ENCODE measurements at regions not wholly inside any gene's neighbourhood (a gene's known extent, or its start where the extent isn't known, plus 50 kb on each side); places are given as distances from the start of the nearest gene placed in this dataset.
"Not testable (repeated sequence)": the region's sequence is repeated elsewhere in the genome, so short reads cannot be mapped to it uniquely, and the experiment has no call there.

DNA sequence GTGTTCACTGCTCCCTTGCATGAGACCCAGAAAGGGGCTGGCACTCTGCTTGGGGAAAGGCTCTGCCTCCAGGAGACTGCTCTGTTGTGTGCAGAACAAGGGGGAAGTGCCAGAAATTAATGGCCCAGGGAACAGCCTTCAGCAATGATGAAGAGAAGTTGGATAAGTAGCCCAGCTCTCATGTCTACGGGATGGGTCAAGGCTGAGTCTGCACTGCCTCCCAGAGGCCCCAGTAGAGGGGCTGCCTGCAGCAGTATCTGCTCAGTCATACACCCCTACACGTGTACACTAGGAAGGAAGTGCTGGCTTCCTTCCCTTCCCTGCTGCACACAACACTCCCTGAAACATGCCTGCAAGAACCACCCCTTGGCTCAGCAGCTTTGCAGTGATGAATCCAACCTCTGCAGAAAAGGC lies 54.6 kb upstream of the URI1 start:
- no peak for DNase-seq
- peaks cover 0 to 6% (median 0%) of the 10 kb centered on the region in 12 donors for H3K4me1 ChIP-seq
- TF ChIP-seq, protein P1, sequence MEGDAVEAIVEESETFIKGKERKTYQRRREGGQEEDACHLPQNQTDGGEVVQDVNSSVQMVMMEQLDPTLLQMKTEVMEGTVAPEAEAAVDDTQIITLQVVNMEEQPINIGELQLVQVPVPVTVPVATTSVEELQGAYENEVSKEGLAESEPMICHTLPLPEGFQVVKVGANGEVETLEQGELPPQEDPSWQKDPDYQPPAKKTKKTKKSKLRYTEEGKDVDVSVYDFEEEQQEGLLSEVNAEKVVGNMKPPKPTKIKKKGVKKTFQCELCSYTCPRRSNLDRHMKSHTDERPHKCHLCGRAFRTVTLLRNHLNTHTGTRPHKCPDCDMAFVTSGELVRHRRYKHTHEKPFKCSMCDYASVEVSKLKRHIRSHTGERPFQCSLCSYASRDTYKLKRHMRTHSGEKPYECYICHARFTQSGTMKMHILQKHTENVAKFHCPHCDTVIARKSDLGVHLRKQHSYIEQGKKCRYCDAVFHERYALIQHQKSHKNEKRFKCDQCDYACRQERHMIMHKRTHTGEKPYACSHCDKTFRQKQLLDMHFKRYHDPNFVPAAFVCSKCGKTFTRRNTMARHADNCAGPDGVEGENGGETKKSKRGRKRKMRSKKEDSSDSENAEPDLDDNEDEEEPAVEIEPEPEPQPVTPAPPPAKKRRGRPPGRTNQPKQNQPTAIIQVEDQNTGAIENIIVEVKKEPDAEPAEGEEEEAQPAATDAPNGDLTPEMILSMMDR (IDR thresholded peaks at IDR 0.05) = peak in 1 of 12 donors; percentile 20
- TF ChIP-seq POLR2A (IDR thresholded peaks at IDR 0.05) = no peak
- no peak overlapping the region for H3K4me3 ChIP-seq
- intact Hi-C loops (cut with DNase I) = no loop called here
- H3K27ac ChIP-seq = no peak overlapping the region
- H3K9me3 ChIP-seq = no peaks in the 10 kb centered on the region
- peaks cover 0 to 5% (median 0%) of the 10 kb centered on the region in 9 donors for H3K27me3 ChIP-seq
- H3K36me3 ChIP-seq = no peaks in the 10 kb centered on the region
- peak in 3 of 4 donors; percentile 29 to 88 (median 68) for ATAC-seq
- WGBS, 4 donors = 0 to 14% (median 9%) methylated on average over 1 to 2 of the region's 2 CpGs

DNA sequence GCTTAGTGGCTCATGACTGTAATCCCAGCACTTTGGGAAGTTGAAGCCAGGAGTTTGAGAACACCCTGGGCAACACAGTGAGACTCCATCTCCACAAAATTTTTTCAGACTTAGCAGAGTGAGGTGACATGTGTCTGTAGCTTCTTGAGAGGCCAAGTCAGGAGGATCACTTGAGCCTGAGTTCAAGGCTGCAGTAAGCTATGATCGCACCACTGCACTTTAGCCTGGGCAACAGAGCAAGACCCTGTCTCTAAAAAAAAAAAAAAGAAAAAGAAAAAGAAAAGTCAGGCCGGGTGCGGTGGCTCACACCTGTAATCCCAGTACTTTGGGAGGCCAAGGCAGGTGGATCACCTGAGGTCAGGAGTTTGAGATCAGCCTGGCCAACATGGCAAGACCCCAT lies 54.0 kb upstream of the URI1 start:
- 95 to 97% (median 97%) methylated on average over 3 of the region's 3 CpGs for WGBS, 4 donors
- H3K9me3 ChIP-seq; H3K4me3 ChIP-seq; H3K4me1 ChIP-seq; H3K27ac ChIP-seq; H3K36me3 ChIP-seq; ATAC-seq; H3K27me3 ChIP-seq; intact Hi-C loops (cut with DNase I); DNase-seq: not testable (repeated sequence)

DNA sequence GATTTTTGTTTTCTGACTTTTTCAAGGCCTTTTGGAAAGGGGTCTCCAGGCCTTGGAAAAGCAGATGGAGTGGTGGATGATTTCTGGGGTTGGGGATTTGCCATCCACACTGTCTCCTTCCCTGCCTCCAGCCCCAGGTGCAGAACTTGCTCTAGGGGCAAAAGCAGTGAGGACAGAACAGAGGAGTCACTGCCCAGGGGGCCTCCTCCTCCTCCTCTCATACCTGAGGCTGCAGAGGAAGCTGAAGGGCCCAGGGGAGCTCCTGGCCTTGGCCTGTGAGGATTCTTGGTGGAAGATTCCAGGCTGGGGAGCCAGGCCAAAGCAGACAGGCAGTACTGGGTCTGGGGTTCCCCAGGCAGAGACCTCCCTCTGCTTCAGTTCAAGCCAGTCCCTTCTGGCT lies 52.3 kb upstream of the URI1 start:
- Histone ChIP-seq H3K9me3 (no peaks in the 10 kb centered on the region), H3K36me3 (no peaks in the 10 kb centered on the region), H3K27me3 (peaks cover 0 to 10% (median 0%) of the 10 kb centered on the region in 9 donors), H3K27ac (no peak overlapping the region), H3K4me1 (peaks cover 0 to 6% (median 0%) of the 10 kb centered on the region in 12 donors), H3K4me3 (no peak overlapping the region)
- TF ChIP-seq, protein P1 (IDR thresholded peaks at IDR 0.05) = no peak
- intact Hi-C loops (cut with DNase I) = no loop called here
- no peak for ATAC-seq
- no peak for DNase-seq

DNA sequence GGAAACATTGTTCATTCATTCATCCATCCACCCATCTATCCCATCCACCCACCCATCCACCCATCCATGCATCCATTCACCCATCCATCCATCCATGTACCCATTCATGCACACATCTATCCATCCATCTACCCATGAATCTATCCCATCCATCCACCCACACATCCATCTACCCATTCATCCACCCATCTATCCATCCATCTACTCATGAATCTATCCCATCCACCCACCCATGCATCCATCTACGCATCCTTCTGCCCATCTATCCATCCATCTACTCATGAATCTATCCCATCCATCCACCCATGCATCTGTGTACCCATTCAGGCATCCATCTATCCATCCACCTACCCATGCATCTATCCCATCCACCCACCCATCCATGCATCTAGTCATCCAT lies 51.6 kb upstream of the URI1 start:
- ATAC-seq = no peak
- H3K36me3 ChIP-seq = no peaks in the 10 kb centered on the region
- no peaks in the 10 kb centered on the region for H3K9me3 ChIP-seq
- peaks cover 0 to 6% (median 0%) of the 10 kb centered on the region in 12 donors for H3K4me1 ChIP-seq
- intact Hi-C loops (cut with DNase I) = no loop called here
- no peak overlapping the region for H3K27ac ChIP-seq
- H3K4me3 ChIP-seq = no peak overlapping the region
- peaks cover 0 to 10% (median 0%) of the 10 kb centered on the region in 9 donors for H3K27me3 ChIP-seq
- TF ChIP-seq, protein P1 (IDR thresholded peaks at IDR 0.05) = no peak
- TF ChIP-seq POLR2A (IDR thresholded peaks at IDR 0.05) = no peak
- 94 to 98% (median 94%) methylated on average over 1 of the region's 1 CpG for WGBS, 4 donors
- no peak for DNase-seq

All from heart left ventricle (tissue), 16 donors.